Smooth muscle cell (in vitro differentiated cells): ENCODE measurements at regions not wholly inside any gene's neighbourhood (a gene's known extent, or its start where the extent isn't known, plus 50 kb on each side); places are given as distances from the start of the nearest gene placed in this dataset.
"Not testable (repeated sequence)": the region's sequence is repeated elsewhere in the genome, so short reads cannot be mapped to it uniquely, and the experiment has no call there.

ENCODE experiments used
- DNase-seq: peaks from one replicate; lab custom pipeline; 2025; ENCODE audit not compliant: unreplicated experiment; lab: John Stamatoyannopoulos, UW
- H2AFZ ChIP-seq: fragments of 200-600 bp; sonication (generic); 2 replicates; pipeline ENCODE4 v1.6.0; 2016; ENCODE audit warnings: antibody characterized with exemption, low read depth, mild to moderate bottlenecking
- H3F3A ChIP-seq: fragments of 200-600 bp; sonication (generic); 2 replicates; pipeline ENCODE4 v1.6.0; 2017; ENCODE audit warnings: antibody characterized with exemption, low read depth
- H3K27ac ChIP-seq: fragments of 200-600 bp; sonication (generic); 2 replicates; pipeline ENCODE4 v1.5.1; 2016; ENCODE audit warnings: low read depth, mild to moderate bottlenecking
- H3K27me3 ChIP-seq: fragments of 200-600 bp; sonication (generic); 2 replicates; pipeline ENCODE4 v1.6.1; 2016; ENCODE audit warnings: low read depth, mild to moderate bottlenecking
- H3K36me3 ChIP-seq: fragments of 200-600 bp; sonication (generic); 2 replicates; pipeline ENCODE4 v1.5.1; 2016; ENCODE audit warnings: low read depth
- H3K4me1 ChIP-seq: fragments of 200-600 bp; sonication (generic); 2 replicates; pipeline ENCODE4 v1.5.1; 2016; ENCODE audit warnings: low read depth
- H3K4me2 ChIP-seq: fragments of 200-600 bp; sonication (generic); 2 replicates; pipeline ENCODE4 v1.6.0; 2016; ENCODE audit warnings: mild to moderate bottlenecking
- H3K4me3 ChIP-seq: fragments of 200-600 bp; sonication (generic); 2 replicates; pipeline ENCODE4 v1.5.1; 2016; ENCODE audit warnings: mild to moderate bottlenecking
- H3K79me2 ChIP-seq: fragments of 200-600 bp; sonication (generic); 2 replicates; pipeline ENCODE4 v1.6.0; 2016; ENCODE audit warnings: low read depth, mild to moderate bottlenecking
- H3K9ac ChIP-seq: fragments of 200-600 bp; sonication (generic); 2 replicates; pipeline ENCODE4 v1.6.0; 2016; ENCODE audit warnings: low read depth
- H3K9me3 ChIP-seq: fragments of 200-600 bp; sonication (generic); replicated peaks from 2 replicates; pipeline ENCODE4 v1.5.1; 2016; ENCODE audit warnings: low read depth
- H4K20me1 ChIP-seq: fragments of 200-600 bp; sonication (generic); 2 replicates; pipeline ENCODE4 v1.6.0; 2016; ENCODE audit warnings: low read depth
- CTCF ChIP-seq: fragments of 200-600 bp; sonication (generic); IDR thresholded peaks from 2 replicates; pipeline ENCODE4 v1.5.1; 2017; ENCODE audit warnings: borderline replicate concordance, mild to moderate bottlenecking, antibody characterized with exemption; ENCODE audit not compliant: insufficient read depth, poor library complexity, severe bottlenecking
- WGBS: methylation state at CpG from one replicate; pipeline ENCODE4 v1.1.7; 2016; ENCODE audit warnings: low lambda C conversion rate; 5-methylcytosine and 5-hydroxymethylcytosine counted together

DNA sequence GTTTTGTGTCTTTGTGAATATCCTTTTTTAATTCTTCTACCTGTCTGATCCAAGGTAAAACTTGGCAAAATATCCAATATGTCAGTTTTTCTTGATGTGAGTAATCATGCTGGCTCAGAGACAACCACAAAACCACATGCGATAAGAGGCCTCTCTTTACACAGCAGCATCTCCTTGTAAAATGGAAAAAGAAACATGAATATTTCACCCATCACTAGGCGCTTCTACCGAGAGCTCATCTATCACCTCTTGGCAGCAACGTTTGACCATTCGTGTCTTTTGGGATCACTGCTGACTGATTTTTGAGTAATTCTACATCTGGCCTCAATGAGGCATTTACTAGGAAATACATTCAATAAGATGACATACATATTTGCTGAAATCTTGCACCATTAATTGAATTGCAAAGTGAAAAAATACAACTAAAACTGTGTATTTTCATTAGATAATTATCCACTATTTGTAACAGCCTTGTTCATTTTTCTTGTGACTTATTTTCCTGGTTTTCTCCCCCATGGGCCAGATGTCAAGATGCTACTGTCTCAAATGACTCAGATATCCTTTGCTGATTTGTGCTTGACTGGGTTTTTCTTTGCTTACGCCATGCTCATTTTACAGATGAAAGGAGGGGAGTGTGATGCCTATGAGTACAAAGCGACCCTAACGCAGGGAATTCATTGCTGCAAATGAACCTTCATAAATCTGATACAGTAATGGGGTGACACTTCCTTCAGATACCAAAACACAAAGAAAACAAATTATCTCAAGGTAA is 467.5 kb downstream of the FBXO15 start:
- 33% methylated on average over 8 of the region's 8 CpGs for WGBS
- Histone ChIP-seq H3K27me3 (no peaks in the 10 kb centered on the region), H4K20me1 (no peaks in the 10 kb centered on the region), H3K36me3 (no peaks in the 10 kb centered on the region), H3K4me2 (peak overlapping the region; percentile 51), H3F3A (no peaks in the 10 kb centered on the region), H3K9me3 (no peaks in the 10 kb centered on the region), H3K79me2 (no peaks in the 10 kb centered on the region), H3K27ac (peak overlapping the region; percentile 34), H3K4me3 (no peak overlapping the region), H3K9ac (no peak overlapping the region), H2AFZ (no peak overlapping the region), H3K4me1 (no peaks in the 10 kb centered on the region)
- no peak for DNase-seq
- TF ChIP-seq CTCF: no peak

DNA sequence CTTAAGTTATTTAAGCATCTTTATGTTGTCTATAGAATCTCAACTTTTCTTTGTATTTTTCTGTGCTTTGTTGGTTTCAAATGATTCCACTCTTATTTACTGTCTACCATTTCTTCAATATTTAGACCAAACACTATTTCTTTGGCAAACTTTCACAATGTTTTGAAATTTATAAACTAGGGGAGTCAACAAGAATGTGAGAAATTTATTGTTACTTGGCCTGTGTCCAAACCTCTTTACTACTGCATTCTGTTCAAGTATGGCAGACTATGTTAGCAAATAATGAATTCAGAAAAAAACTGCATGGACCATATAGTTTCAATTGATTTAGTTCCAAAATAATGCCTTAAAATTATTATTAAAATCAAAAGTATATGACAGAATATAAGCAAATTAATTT is 470.2 kb downstream of the FBXO15 start:
- H3K36me3 ChIP-seq: no peaks in the 10 kb centered on the region
- TF ChIP-seq CTCF: no peak
- no peaks in the 10 kb centered on the region for H3K27me3 ChIP-seq
- H4K20me1 ChIP-seq: no peaks in the 10 kb centered on the region
- H2AFZ ChIP-seq: no peak overlapping the region
- H3K9ac ChIP-seq: no peak overlapping the region
- no peaks in the 10 kb centered on the region for H3K4me1 ChIP-seq
- no peak overlapping the region for H3K27ac ChIP-seq
- H3K9me3 ChIP-seq: no peaks in the 10 kb centered on the region
- no peak for DNase-seq
- H3F3A ChIP-seq: no peaks in the 10 kb centered on the region
- no peak overlapping the region for H3K4me2 ChIP-seq
- H3K79me2 ChIP-seq: no peaks in the 10 kb centered on the region
- H3K4me3 ChIP-seq: no peak overlapping the region

GRCh38 chr18:73674125-73674865 is 473.3 kb downstream of the FBXO15 start:
- WGBS: 74% methylated on average over 6 of the region's 6 CpGs

DNA sequence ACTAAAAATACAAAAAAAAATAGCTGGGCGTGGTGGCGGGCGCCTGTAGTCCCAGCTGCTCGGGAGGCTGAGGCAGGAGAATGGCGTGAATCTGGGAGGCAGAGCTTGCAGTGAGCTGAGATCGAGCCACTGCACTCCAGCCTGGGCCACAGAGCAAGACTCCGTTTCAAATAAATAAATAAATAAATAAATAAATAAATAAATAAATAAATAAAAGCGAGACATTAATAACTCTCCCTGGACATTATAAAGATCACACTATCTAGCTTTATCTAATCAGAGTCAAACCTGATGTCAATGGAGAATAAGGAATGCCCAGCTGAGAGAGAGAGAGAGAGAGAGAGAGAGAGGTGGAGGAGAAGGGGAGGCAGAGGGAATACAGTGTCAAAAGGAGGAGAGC is 476.2 kb downstream of the FBXO15 start:
- not testable (repeated sequence) for H3K4me1 ChIP-seq, H3K9ac ChIP-seq, H3F3A ChIP-seq, H3K27ac ChIP-seq, DNase-seq, H2AFZ ChIP-seq, H4K20me1 ChIP-seq, H3K27me3 ChIP-seq, H3K36me3 ChIP-seq, H3K4me3 ChIP-seq, H3K9me3 ChIP-seq, H3K4me2 ChIP-seq, H3K79me2 ChIP-seq
- 95% methylated on average over 8 of the region's 8 CpGs for WGBS

More at GRCh38 chr18:73674125-73674865, 473.3 kb downstream of the FBXO15 start:
- Histone ChIP-seq H2AFZ (no peak overlapping the region), H3K9ac (no peak overlapping the region), H3K9me3 (no peaks in the 10 kb centered on the region), H3K36me3 (no peaks in the 10 kb centered on the region), H3K4me3 (no peak overlapping the region), H3K27me3 (no peaks in the 10 kb centered on the region), H3F3A (no peaks in the 10 kb centered on the region), H3K4me1 (no peaks in the 10 kb centered on the region), H4K20me1 (no peaks in the 10 kb centered on the region), H3K4me2 (no peak overlapping the region), H3K27ac (no peak overlapping the region), H3K79me2 (no peaks in the 10 kb centered on the region)
- no peak for DNase-seq
- TF ChIP-seq CTCF: no peak
